ENCODE measurements at regions not wholly inside any gene's neighbourhood (a gene's known extent, or its start where the extent isn't known, plus 50 kb on each side); places are given as distances from the start of the nearest gene placed in this dataset.
"Not testable (repeated sequence)": the region's sequence is repeated elsewhere in the genome, so short reads cannot be mapped to it uniquely, and the experiment has no call there.

- no peak for DNase-seq
Observed at GRCh38 chr2:195534971-195535370, 122.1 kb upstream of the SLC39A10 start.

- peak in 1 of 2 donors; percentile 12 for DNase-seq
Observed at GRCh38 chr2:195533771-195534642, 123.0 kb upstream of the SLC39A10 start.

- DNase-seq, result no peak
Observed at GRCh38 chr2:195532628-195533271, 124.3 kb upstream of the SLC39A10 start.

GRCh38 chr2:195532255-195532627, 124.8 kb upstream of the SLC39A10 start:
- no peak for DNase-seq

GRCh38 chr2:195531754-195532153, 125.3 kb upstream of the SLC39A10 start:
- DNase-seq, result no peak

- DNase-seq, result not testable (repeated sequence)
Observed at GRCh38 chr2:195523242-195523641, 133.8 kb upstream of the SLC39A10 start.

- DNase-seq, result no peak
Observed at GRCh38 chr2:195521589-195521988, 135.4 kb upstream of the SLC39A10 start.

- no peak for DNase-seq
Observed at GRCh38 chr2:195520671-195521155, 136.3 kb upstream of the SLC39A10 start.

- no peak for DNase-seq
Observed at GRCh38 chr2:195515551-195515950, 141.5 kb upstream of the SLC39A10 start.

- no peak for DNase-seq
Observed at GRCh38 chr2:195514365-195514764, 142.7 kb upstream of the SLC39A10 start.

GRCh38 chr2:195513119-195513518, 143.9 kb upstream of the SLC39A10 start:
- DNase-seq, result no peak

- no peak for DNase-seq
Observed at GRCh38 chr2:195509551-195509950, 147.5 kb upstream of the SLC39A10 start.

GRCh38 chr2:195508139-195508455, 148.9 kb upstream of the SLC39A10 start:
- DNase-seq, result no peak

- DNase-seq, result no peak
Observed at GRCh38 chr2:195507447-195508138, 149.4 kb upstream of the SLC39A10 start.

GRCh38 chr2:195505701-195506100, 151.3 kb upstream of the SLC39A10 start:
- DNase-seq, result no peak

GRCh38 chr2:195503208-195503607, 153.8 kb upstream of the SLC39A10 start:
- no peak for DNase-seq

- no peak for DNase-seq
Observed at GRCh38 chr2:195501746-195502145, 155.3 kb upstream of the SLC39A10 start.

GRCh38 chr2:195500879-195501278, 156.1 kb upstream of the SLC39A10 start:
- no peak for DNase-seq

- DNase-seq, result no peak
Observed at GRCh38 chr2:195498839-195499490, 158.1 kb upstream of the SLC39A10 start.

GRCh38 chr2:195498176-195498575, 158.8 kb upstream of the SLC39A10 start:
- DNase-seq, result no peak

GRCh38 chr2:195496991-195497390, 160.0 kb upstream of the SLC39A10 start:
- no peak for DNase-seq

- no peak for DNase-seq
Observed at GRCh38 chr2:195495966-195496365, 161.1 kb upstream of the SLC39A10 start.

GRCh38 chr2:195495351-195495750, 161.7 kb upstream of the SLC39A10 start:
- no peak for DNase-seq
